ENCODE measurements at regions not wholly inside any gene's neighbourhood (a gene's known extent, or its start where the extent isn't known, plus 50 kb on each side); places are given as distances from the start of the nearest gene placed in this dataset.

DNA sequence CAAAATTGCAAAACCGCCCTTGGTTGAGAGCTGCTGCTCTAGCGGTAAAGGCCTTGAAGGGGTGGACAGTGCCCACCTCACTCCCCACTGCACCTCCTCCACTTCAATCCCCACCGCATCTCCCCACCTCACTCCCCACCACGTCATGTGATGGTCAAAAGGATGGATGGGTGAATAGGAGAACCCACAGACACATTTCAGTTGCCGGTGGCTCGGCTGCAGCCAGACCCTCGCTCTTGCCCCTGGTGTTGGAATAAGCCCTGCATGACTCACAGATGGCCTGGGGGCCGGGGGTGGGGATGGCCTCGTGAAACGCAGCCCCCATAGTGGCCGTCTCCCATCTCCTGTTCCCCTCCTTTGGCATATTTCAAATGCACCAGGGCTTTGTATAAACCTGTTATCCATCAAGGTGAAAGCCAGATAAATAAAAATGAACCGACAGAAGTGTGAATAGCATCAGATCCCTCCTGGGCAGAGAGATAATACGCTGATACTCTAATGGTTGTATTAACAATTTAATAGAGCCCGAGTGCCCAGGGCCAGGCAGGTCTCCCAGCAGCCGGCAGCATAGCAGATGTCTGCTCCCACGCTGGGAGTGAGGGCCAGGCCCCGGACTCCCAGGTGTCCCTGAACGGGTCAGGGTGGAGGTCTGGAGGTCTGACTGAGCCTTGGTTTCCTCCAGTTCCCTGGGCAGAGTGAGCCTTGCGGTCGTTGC, 300.3 kb downstream of the NPHP4 start:
- TF ChIP-seq, protein P1, sequence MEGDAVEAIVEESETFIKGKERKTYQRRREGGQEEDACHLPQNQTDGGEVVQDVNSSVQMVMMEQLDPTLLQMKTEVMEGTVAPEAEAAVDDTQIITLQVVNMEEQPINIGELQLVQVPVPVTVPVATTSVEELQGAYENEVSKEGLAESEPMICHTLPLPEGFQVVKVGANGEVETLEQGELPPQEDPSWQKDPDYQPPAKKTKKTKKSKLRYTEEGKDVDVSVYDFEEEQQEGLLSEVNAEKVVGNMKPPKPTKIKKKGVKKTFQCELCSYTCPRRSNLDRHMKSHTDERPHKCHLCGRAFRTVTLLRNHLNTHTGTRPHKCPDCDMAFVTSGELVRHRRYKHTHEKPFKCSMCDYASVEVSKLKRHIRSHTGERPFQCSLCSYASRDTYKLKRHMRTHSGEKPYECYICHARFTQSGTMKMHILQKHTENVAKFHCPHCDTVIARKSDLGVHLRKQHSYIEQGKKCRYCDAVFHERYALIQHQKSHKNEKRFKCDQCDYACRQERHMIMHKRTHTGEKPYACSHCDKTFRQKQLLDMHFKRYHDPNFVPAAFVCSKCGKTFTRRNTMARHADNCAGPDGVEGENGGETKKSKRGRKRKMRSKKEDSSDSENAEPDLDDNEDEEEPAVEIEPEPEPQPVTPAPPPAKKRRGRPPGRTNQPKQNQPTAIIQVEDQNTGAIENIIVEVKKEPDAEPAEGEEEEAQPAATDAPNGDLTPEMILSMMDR (IDR thresholded peaks at IDR 0.05): no peak
- TF ChIP-seq EP300 (IDR thresholded peaks at IDR 0.05) (no peak), POLR2AphosphoS5 (IDR thresholded peaks at IDR 0.05) (no peak)
